ENCODE measurements at regions not wholly inside any gene's neighbourhood (a gene's known extent, or its start where the extent isn't known, plus 50 kb on each side); places are given as distances from the start of the nearest gene placed in this dataset.
A peak's percentile ranks its signal among the peaks of the same experiment; 100 is the strongest.

GRCh38 chr2:219736209-219736608, 108.8 kb downstream of the SLC4A3 start:
- TF ChIP-seq, protein P1, sequence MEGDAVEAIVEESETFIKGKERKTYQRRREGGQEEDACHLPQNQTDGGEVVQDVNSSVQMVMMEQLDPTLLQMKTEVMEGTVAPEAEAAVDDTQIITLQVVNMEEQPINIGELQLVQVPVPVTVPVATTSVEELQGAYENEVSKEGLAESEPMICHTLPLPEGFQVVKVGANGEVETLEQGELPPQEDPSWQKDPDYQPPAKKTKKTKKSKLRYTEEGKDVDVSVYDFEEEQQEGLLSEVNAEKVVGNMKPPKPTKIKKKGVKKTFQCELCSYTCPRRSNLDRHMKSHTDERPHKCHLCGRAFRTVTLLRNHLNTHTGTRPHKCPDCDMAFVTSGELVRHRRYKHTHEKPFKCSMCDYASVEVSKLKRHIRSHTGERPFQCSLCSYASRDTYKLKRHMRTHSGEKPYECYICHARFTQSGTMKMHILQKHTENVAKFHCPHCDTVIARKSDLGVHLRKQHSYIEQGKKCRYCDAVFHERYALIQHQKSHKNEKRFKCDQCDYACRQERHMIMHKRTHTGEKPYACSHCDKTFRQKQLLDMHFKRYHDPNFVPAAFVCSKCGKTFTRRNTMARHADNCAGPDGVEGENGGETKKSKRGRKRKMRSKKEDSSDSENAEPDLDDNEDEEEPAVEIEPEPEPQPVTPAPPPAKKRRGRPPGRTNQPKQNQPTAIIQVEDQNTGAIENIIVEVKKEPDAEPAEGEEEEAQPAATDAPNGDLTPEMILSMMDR (IDR thresholded peaks at IDR 0.05; ENCODE audit: control insufficient read depth, extremely low read depth, insufficient read depth), result peak; percentile 58
- peak; percentile 26 for DNase-seq (ENCODE audit: low read depth)
- no peak overlapping the region for H3K4me3 ChIP-seq (ENCODE audit: low read depth, low read length)

DNA sequence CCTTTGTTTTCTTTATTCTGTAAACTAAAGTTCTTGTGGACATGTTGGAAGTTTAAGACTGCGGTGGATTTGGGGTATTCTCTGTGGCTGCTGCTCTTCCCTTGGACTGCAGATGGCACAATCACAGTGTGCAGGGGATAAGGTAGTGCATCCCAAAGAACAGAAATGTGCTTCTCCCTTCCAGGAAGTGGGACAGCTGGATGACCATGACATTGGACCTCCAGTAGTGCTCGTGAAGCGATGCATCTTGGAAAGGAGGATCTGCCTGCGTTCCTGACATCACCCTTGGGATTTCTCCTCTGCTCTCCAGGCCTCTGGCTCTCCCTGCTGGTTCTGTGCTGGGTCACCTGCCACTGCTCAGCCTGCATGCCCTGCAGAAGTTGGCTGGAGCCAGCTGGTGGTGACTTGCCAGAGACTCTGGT, 109.9 kb downstream of the SLC4A3 start:
- no peak for DNase-seq (ENCODE audit: low read depth)
- TF ChIP-seq, protein P1 (IDR thresholded peaks at IDR 0.05; ENCODE audit: control insufficient read depth, extremely low read depth, insufficient read depth), result peak; percentile 68
- no peak overlapping the region for H3K4me3 ChIP-seq (ENCODE audit: low read depth, low read length)

DNA sequence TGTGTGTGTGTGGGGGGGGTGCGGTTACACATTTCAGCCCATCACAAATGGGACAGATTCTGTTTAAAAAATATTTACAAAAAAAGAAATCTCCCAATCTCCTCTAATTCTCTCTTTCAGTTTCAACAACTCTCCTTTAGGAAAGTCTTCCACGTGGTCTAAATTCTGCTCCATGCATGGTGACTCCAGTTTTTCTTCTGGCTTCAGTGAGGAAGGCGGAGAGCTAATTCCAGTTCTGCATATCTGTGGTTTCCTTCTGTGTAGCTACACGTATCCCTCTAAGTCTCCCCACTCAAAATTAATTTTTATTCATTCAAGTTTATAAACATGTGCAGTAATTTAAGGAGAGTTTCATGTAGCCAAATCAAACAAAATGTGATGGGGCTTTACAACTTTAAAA, 111.6 kb downstream of the SLC4A3 start:
- no peak overlapping the region for H3K4me3 ChIP-seq (ENCODE audit: low read depth, low read length)
- DNase-seq (ENCODE audit: low read depth), result no peak
- TF ChIP-seq, protein P1 (IDR thresholded peaks at IDR 0.05; ENCODE audit: control insufficient read depth, extremely low read depth, insufficient read depth), result no peak

- TF ChIP-seq, protein P1 (IDR thresholded peaks at IDR 0.05; ENCODE audit: control insufficient read depth, extremely low read depth, insufficient read depth), result no peak
- no peak overlapping the region for H3K4me3 ChIP-seq (ENCODE audit: low read depth, low read length)
- DNase-seq (ENCODE audit: low read depth), result no peak
These were observed 112.5 kb downstream of the SLC4A3 start for GRCh38 chr2:219739866-219740440.

GRCh38 chr2:219743548-219743947, 116.1 kb downstream of the SLC4A3 start:
- TF ChIP-seq, protein P1 (IDR thresholded peaks at IDR 0.05; ENCODE audit: control insufficient read depth, extremely low read depth, insufficient read depth), result no peak
- H3K4me3 ChIP-seq (ENCODE audit: low read depth, low read length), result no peak overlapping the region
- no peak for DNase-seq (ENCODE audit: low read depth)

- DNase-seq (ENCODE audit: low read depth), result no peak
- no peak overlapping the region for H3K4me3 ChIP-seq (ENCODE audit: low read depth, low read length)
- TF ChIP-seq, protein P1 (IDR thresholded peaks at IDR 0.05; ENCODE audit: control insufficient read depth, extremely low read depth, insufficient read depth), result no peak
These were observed 116.6 kb downstream of the SLC4A3 start for GRCh38 chr2:219744066-219744465.

GRCh38 chr2:219744600-219744999, 117.2 kb downstream of the SLC4A3 start:
- H3K4me3 ChIP-seq (ENCODE audit: low read depth, low read length), result no peak overlapping the region
- DNase-seq (ENCODE audit: low read depth), result no peak

More at GRCh38 chr2:219744600-219744999, 117.2 kb downstream of the SLC4A3 start:
- TF ChIP-seq, protein P1 (IDR thresholded peaks at IDR 0.05; ENCODE audit: control insufficient read depth, extremely low read depth, insufficient read depth), result no peak

Data from LNCaP clone FGC (cell line).